SK-MEL-5 (cell line): ENCODE measurements at regions not wholly inside any gene's neighbourhood (a gene's known extent, or its start where the extent isn't known, plus 50 kb on each side); places are given as distances from the start of the nearest gene placed in this dataset.

Source experiments
- DNase-seq: peaks from one replicate; pipeline ENCODE4 v3.0.0-alpha.2; 2016; ENCODE audit warnings: low read depth, low spot score
- in situ Hi-C: cut with HindIII; loops from 2 replicates; pipeline ENCODE4 v1.10.0; 2016; ENCODE audit warnings: low sequenced_read_pairs, high pct_unique_total_duplicates, low pct_unique_long_range_greater_than_20kb

- DNase-seq: no peak
- in situ Hi-C loops: no loop called here
Measured at GRCh38 chr6:150651808-150652470, 52.3 kb downstream of the PLEKHG1 start.

DNA sequence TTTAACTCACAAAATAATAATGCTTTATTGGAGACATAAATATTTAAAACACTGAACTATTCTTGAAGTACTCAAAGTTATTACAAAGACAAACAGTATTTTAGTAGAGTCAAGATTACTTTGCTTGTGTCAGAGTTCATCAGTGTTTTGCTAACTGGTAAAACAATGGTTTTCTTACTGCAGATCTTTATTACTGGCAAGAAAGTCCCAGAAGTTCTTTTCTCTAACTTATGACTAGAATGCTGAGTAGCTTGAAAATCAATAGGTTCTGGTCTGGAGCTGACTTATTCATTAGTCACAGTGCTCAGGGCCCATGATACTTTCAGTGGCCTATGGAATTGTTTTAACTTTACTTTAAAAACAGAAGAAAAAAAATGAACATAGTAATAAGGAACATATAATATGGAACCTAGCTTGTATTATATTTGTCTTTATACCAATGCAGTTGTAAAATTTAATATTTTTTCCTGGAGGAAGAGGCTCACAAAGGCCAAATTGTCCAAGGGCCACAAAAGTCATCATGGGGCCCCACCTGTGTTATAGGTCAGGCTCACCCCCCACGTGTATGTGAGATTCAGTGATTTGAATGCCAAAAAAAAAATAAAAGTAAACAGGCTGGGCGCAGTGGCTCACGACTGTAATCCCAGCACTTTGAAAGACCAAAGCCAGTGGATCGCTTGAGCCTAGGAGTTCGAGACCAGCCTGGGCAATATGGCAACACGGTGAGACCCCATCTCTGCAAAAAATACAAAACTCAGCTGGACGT lies 53.3 kb downstream of the PLEKHG1 start:
- in situ Hi-C loops: no loop called here
- DNase-seq: no peak

GRCh38 chr6:150654608-150655007 lies 54.9 kb downstream of the PLEKHG1 start:
- in situ Hi-C loops: no loop called here
- no peak for DNase-seq

GRCh38 chr6:150656156-150656555 lies 56.5 kb downstream of the PLEKHG1 start:
- DNase-seq: no peak
- in situ Hi-C loops: no loop called here

DNA sequence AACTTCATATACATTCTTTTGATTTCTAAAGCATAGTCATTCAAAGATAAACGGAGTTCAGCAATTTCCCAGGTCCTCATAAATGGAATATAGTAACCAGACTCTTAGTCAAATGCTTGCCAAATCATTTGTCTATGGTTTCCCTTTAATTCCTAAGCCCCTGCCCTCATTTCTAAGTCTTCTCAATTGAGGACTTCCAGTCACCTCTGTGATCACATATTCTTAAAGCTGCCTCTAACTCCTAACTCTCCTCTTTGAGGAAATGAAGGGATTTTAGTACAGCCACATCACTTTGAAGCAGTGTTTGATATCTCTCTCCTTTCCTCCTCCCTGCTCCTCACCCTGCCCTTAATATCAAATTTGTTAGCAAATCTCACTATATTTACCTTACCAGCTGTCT lies 58.7 kb downstream of the PLEKHG1 start:
- in situ Hi-C loops: no loop called here
- DNase-seq: no peak

DNA sequence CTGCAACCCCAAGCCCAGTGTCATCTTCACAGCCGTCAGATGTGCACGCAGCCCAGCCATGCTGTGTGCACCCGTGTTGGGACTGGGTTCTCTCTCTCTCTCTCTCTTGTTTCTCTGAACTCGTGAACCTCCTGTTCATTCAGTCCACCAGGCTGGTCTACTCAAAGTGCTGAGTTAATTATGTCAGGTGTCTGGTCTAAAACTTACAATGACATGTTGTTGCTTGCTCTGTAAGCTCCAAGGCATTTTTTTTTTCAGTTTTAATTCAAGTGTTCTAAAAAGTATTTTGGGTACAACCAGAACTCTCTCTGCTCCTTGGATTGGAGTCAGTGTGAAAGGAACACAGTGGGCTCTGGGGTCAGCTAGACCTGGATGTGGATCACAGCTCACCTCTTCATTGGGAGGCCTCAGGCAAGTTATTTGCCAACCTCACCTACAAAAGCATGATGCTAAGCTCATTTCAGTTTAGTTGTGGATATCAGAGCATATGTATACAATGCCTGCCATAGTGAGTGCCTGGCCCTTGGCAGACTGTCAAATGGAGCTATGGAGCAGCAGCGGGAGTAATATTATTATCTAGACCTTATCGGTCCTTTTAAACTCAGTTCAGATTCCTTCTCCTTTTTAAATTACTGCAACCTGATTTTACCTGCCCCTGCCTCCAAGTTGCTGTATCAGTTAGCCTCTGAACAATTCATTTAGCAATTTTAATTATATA lies 59.5 kb downstream of the PLEKHG1 start:
- peak; percentile 13 for DNase-seq
- in situ Hi-C loops: no loop called here

- in situ Hi-C loops: no loop called here
- no peak for DNase-seq
Measured at GRCh38 chr6:150661216-150662007, 61.7 kb downstream of the PLEKHG1 start.

- in situ Hi-C loops: no loop called here
- DNase-seq: no peak
Measured at GRCh38 chr6:150662814-150663213, 63.1 kb downstream of the PLEKHG1 start.

GRCh38 chr6:150664091-150664490 lies 64.4 kb downstream of the PLEKHG1 start:
- DNase-seq: peak; percentile 98
- in situ Hi-C loops: no loop called here

GRCh38 chr6:150666071-150666470 lies 66.4 kb downstream of the PLEKHG1 start:
- in situ Hi-C loops: no loop called here
- no peak for DNase-seq

GRCh38 chr6:150667359-150667758 lies 67.7 kb downstream of the PLEKHG1 start:
- in situ Hi-C loops: no loop called here
- no peak for DNase-seq

DNA sequence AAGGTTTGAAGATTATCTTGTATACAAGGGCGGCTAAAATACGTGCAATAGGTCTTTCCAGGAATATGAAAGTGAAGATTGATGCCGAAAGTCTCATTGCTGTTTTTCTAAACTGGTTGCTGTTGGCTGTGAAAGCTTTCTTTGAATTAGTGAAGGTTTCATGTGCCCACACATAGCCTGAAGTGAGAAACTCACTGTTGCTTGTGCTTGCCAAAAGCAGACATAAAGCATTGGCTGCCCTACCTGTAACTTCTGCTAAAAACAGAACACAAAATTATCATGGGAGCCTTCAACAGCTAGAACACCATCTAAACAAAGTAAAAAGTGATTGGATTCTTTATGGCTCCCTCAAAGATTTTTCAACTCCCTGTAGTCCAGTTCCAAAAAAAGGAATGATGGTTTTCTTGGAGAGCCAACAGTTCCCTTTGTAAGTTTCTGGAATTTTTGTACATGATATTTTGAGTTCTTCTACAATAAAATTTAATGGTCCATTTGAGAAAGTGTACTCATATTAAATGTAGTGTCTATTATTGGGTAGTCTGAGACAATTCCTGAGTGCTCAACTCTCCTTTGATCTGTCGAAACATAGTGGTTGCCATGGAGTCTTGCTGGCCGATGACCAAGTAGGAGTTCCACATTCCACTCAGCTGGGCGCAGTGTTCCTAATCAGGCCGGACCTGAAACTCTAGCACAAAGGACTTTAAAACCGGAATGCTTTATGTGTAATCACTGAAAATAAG lies 68.5 kb downstream of the PLEKHG1 start:
- peak; percentile 89 for DNase-seq
- in situ Hi-C loops: no loop called here

GRCh38 chr6:150668900-150669302 lies 69.2 kb downstream of the PLEKHG1 start:
- DNase-seq: peak; percentile 9
- in situ Hi-C loops: no loop called here

GRCh38 chr6:150670311-150670710 lies 70.6 kb downstream of the PLEKHG1 start:
- in situ Hi-C loops: no loop called here
- DNase-seq: no peak

DNA sequence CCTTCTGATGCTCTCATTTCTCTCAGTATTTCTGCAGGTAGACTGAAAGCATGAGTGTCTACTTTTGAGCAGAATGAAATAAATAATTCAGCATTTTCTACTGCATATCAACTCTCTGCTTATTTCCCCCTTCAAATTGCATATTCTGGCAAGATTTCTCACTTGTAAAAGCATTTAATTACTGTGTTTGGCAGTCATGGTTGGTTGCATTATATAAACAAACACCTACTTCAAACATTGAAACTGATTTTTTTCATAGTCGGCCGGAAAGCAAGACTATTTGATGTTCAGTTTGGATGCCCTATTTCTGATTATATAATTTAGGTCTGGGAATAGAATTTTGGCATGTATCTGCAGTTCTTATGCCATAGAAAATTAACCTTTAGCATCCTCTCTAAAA lies 73.1 kb downstream of the PLEKHG1 start:
- in situ Hi-C loops: no loop called here
- DNase-seq: no peak

- in situ Hi-C loops: no loop called here
- no peak for DNase-seq
Measured at GRCh38 chr6:150673720-150674346, 74.1 kb downstream of the PLEKHG1 start.

DNA sequence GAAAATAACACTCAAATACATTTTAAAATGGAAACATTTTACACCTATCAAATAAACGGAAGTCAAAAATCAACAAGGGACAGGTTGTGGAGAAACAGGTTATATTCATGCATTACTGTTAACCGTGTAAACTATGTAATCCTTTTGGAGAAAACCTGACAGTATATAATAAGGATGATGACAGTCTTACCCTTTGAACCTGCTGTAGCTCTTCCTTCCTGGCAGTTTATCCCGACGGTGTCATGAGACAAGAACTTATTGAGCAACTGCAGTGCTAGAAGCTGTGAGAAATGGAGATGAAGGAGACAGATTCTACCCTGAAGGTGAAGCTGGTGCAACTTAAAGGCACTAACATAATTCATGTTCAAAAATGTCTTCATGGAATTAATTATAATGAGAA lies 76.7 kb downstream of the PLEKHG1 start:
- no peak for DNase-seq
- in situ Hi-C loops: no loop called here
